ENCODE measurements at regions not wholly inside any gene's neighbourhood (a gene's known extent, or its start where the extent isn't known, plus 50 kb on each side); places are given as distances from the start of the nearest gene placed in this dataset.

- no TSS peak for BruUV-seq (replicated peaks)
- Mint-ChIP-seq H3K4me1 (ENCODE audit: low read depth, unreplicated experiment) (peaks cover 11% of the 10 kb centered on the region), H3K27ac (ENCODE audit: unreplicated experiment) (no peak overlapping the region), H3K27me3 (ENCODE audit: insufficient read depth, unreplicated experiment) (no peaks in the 10 kb centered on the region), H3K36me3 (ENCODE audit: insufficient read depth, unreplicated experiment) (no peaks in the 10 kb centered on the region), H3K9me3 (ENCODE audit: unreplicated experiment) (peaks cover 12% of the 10 kb centered on the region), H3K4me3 (ENCODE audit: unreplicated experiment) (no peak overlapping the region)
- Histone ChIP-seq H3K36me3 (ENCODE audit: control insufficient read depth, insufficient read depth, low read length) (no peaks in the 10 kb centered on the region), H3K9me3 (peaks cover 11% of the 10 kb centered on the region; the same call in 1 of the 2 replicates), H3K4me1 (peaks cover 22% of the 10 kb centered on the region), H3K4me3 (ENCODE audit: low read depth, low read length) (no peak overlapping the region), H3K27me3 (replicated peaks; ENCODE audit: control insufficient read depth, insufficient read depth, low read length) (no peaks in the 10 kb centered on the region)
- ChIA-PET POLR2A (no interaction called here), CTCF (no interaction called here)
- intact Hi-C loops (cut with micrococcal nuclease; ENCODE audit: unreplicated experiment), result no loop called here
- DNase-seq, result no peak
- TF ChIP-seq CTCF (IDR thresholded peaks at IDR 0.05; ENCODE audit: insufficient read depth in 1 of 2, low read depth in 1 of 2, low read length in 1 of 2, severe bottlenecking in 1 of 2, unreplicated experiment in 1 of 2), result no peak
Observed at GRCh38 chr5:54825005-54825404, 160.4 kb downstream of the ESM1 start.

DNA sequence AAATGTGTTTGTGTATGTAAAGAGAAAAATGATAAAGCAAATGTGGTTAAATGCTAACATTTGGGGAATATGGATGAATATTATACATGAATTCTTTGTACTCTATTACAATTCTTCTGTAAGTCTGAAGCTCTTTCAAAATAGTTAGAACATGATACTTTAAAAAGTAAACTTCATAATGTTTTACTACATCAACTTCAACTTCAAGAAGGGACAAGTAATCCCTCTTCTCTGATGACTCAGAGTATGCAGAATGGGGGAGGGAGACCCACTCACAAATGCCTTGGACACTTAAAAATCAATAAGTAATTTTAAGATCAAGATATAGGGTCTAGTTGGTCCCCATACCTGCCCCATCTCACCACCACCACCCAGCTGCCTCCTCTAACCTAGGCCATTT is 162.4 kb downstream of the ESM1 start:
- BruUV-seq (replicated peaks), result no TSS peak
- Mint-ChIP-seq H3K4me1 (ENCODE audit: low read depth, unreplicated experiment) (peaks cover 11% of the 10 kb centered on the region), H3K36me3 (ENCODE audit: insufficient read depth, unreplicated experiment) (no peaks in the 10 kb centered on the region), H3K27me3 (ENCODE audit: insufficient read depth, unreplicated experiment) (no peaks in the 10 kb centered on the region), H3K9me3 (ENCODE audit: unreplicated experiment) (peaks cover 12% of the 10 kb centered on the region), H3K27ac (ENCODE audit: unreplicated experiment) (no peak overlapping the region), H3K4me3 (ENCODE audit: unreplicated experiment) (no peak overlapping the region)
- intact Hi-C loops (cut with micrococcal nuclease; ENCODE audit: unreplicated experiment), result no loop called here
- Histone ChIP-seq H3K36me3 (ENCODE audit: control insufficient read depth, insufficient read depth, low read length) (no peaks in the 10 kb centered on the region), H3K4me1 (peaks cover 22% of the 10 kb centered on the region), H3K9me3 (peaks cover 11% of the 10 kb centered on the region; the same call in 1 of the 2 replicates), H3K27me3 (replicated peaks; ENCODE audit: control insufficient read depth, insufficient read depth, low read length) (no peaks in the 10 kb centered on the region), H3K4me3 (ENCODE audit: low read depth, low read length) (no peak overlapping the region)
- POLR2A ChIA-PET, result no interaction called here
- CTCF ChIA-PET, result no interaction called here
- DNase-seq, result no peak
- TF ChIP-seq CTCF (IDR thresholded peaks at IDR 0.05; ENCODE audit: insufficient read depth in 1 of 2, low read depth in 1 of 2, low read length in 1 of 2, severe bottlenecking in 1 of 2, unreplicated experiment in 1 of 2), result no peak

GRCh38 chr5:54822324-54822687 is 163.1 kb downstream of the ESM1 start:
- BruUV-seq (replicated peaks), result no TSS peak
- Histone ChIP-seq H3K27me3 (replicated peaks; ENCODE audit: control insufficient read depth, insufficient read depth, low read length) (no peaks in the 10 kb centered on the region), H3K4me1 (peaks cover 22% of the 10 kb centered on the region), H3K9me3 (peaks cover 11% of the 10 kb centered on the region; the same call in 1 of the 2 replicates), H3K4me3 (ENCODE audit: low read depth, low read length) (no peak overlapping the region), H3K36me3 (ENCODE audit: control insufficient read depth, insufficient read depth, low read length) (no peaks in the 10 kb centered on the region)
- Mint-ChIP-seq H3K36me3 (ENCODE audit: insufficient read depth, unreplicated experiment) (no peaks in the 10 kb centered on the region), H3K4me1 (ENCODE audit: low read depth, unreplicated experiment) (peaks cover 11% of the 10 kb centered on the region), H3K4me3 (ENCODE audit: unreplicated experiment) (no peak overlapping the region), H3K27ac (ENCODE audit: unreplicated experiment) (peak overlapping the region; percentile 73), H3K9me3 (ENCODE audit: unreplicated experiment) (peaks cover 12% of the 10 kb centered on the region), H3K27me3 (ENCODE audit: insufficient read depth, unreplicated experiment) (no peaks in the 10 kb centered on the region)
- no peak for TF ChIP-seq CTCF (IDR thresholded peaks at IDR 0.05; ENCODE audit: insufficient read depth in 1 of 2, low read depth in 1 of 2, low read length in 1 of 2, severe bottlenecking in 1 of 2, unreplicated experiment in 1 of 2)
- POLR2A ChIA-PET, result no interaction called here
- intact Hi-C loops (cut with micrococcal nuclease; ENCODE audit: unreplicated experiment), result no loop called here
- no peak for DNase-seq
- CTCF ChIA-PET, result no interaction called here
